Smooth muscle cell (in vitro differentiated cells): ENCODE measurements at regions not wholly inside any gene's neighbourhood (a gene's known extent, or its start where the extent isn't known, plus 50 kb on each side); places are given as distances from the start of the nearest gene placed in this dataset.
A peak's percentile ranks its signal among the peaks of the same experiment; 100 is the strongest.

Source experiments
- DNase-seq: peaks from one replicate; lab custom pipeline; 2025; ENCODE audit not compliant: unreplicated experiment; lab: John Stamatoyannopoulos, UW
- H2AFZ ChIP-seq: fragments of 200-600 bp; sonication (generic); 2 replicates; pipeline ENCODE4 v1.6.0; 2016; ENCODE audit warnings: antibody characterized with exemption, low read depth, mild to moderate bottlenecking
- H3F3A ChIP-seq: fragments of 200-600 bp; sonication (generic); 2 replicates; pipeline ENCODE4 v1.6.0; 2017; ENCODE audit warnings: antibody characterized with exemption, low read depth
- H3K27ac ChIP-seq: fragments of 200-600 bp; sonication (generic); 2 replicates; pipeline ENCODE4 v1.5.1; 2016; ENCODE audit warnings: low read depth, mild to moderate bottlenecking
- H3K27me3 ChIP-seq: fragments of 200-600 bp; sonication (generic); 2 replicates; pipeline ENCODE4 v1.6.1; 2016; ENCODE audit warnings: low read depth, mild to moderate bottlenecking
- H3K36me3 ChIP-seq: fragments of 200-600 bp; sonication (generic); 2 replicates; pipeline ENCODE4 v1.5.1; 2016; ENCODE audit warnings: low read depth
- H3K4me1 ChIP-seq: fragments of 200-600 bp; sonication (generic); 2 replicates; pipeline ENCODE4 v1.5.1; 2016; ENCODE audit warnings: low read depth
- H3K4me2 ChIP-seq: fragments of 200-600 bp; sonication (generic); 2 replicates; pipeline ENCODE4 v1.6.0; 2016; ENCODE audit warnings: mild to moderate bottlenecking
- H3K4me3 ChIP-seq: fragments of 200-600 bp; sonication (generic); 2 replicates; pipeline ENCODE4 v1.5.1; 2016; ENCODE audit warnings: mild to moderate bottlenecking
- H3K79me2 ChIP-seq: fragments of 200-600 bp; sonication (generic); 2 replicates; pipeline ENCODE4 v1.6.0; 2016; ENCODE audit warnings: low read depth, mild to moderate bottlenecking
- H3K9ac ChIP-seq: fragments of 200-600 bp; sonication (generic); 2 replicates; pipeline ENCODE4 v1.6.0; 2016; ENCODE audit warnings: low read depth
- H3K9me3 ChIP-seq: fragments of 200-600 bp; sonication (generic); replicated peaks from 2 replicates; pipeline ENCODE4 v1.5.1; 2016; ENCODE audit warnings: low read depth
- H4K20me1 ChIP-seq: fragments of 200-600 bp; sonication (generic); 2 replicates; pipeline ENCODE4 v1.6.0; 2016; ENCODE audit warnings: low read depth
- WGBS: methylation state at CpG from one replicate; pipeline ENCODE4 v1.1.7; 2016; ENCODE audit warnings: low lambda C conversion rate; 5-methylcytosine and 5-hydroxymethylcytosine counted together
- TF ChIP-seq, protein P1 (sequence below): fragments of 200-600 bp; sonication (generic); IDR thresholded peaks from 2 replicates; pipeline ENCODE4 v1.5.1; 2017; ENCODE audit warnings: borderline replicate concordance, mild to moderate bottlenecking, antibody characterized with exemption; ENCODE audit not compliant: insufficient read depth, poor library complexity, severe bottlenecking

DNA sequence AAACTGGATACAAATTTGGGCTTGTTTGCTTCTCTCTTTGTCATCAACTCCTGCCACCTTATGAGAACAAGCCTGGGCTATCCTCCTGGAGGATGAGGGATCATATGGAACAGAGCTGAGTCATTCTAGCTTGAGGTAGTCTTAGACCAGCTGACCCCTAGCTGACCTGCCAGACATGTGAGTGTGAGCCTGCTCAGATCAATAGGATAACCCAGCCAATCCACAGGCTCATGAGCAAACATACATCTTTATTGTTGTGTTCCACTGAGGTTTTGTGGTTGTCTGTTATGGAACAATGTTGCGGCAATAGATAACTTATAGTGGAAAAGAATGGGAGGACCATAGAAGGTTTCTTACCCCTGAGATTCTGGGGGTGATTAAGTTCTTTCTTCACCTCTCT lies 54.5 kb upstream of the FAM180A start:
- Histone ChIP-seq H3K79me2 (no peaks in the 10 kb centered on the region), H2AFZ (no peak overlapping the region), H3K36me3 (no peaks in the 10 kb centered on the region), H3K9me3 (no peaks in the 10 kb centered on the region), H3F3A (no peaks in the 10 kb centered on the region), H4K20me1 (no peaks in the 10 kb centered on the region), H3K4me2 (no peak overlapping the region), H3K27ac (no peak overlapping the region), H3K27me3 (no peaks in the 10 kb centered on the region), H3K9ac (no peak overlapping the region), H3K4me3 (no peak overlapping the region), H3K4me1 (no peaks in the 10 kb centered on the region)
- no peak for DNase-seq
- 92% methylated on average over 1 of the region's 1 CpG for WGBS
- TF ChIP-seq, protein P1, sequence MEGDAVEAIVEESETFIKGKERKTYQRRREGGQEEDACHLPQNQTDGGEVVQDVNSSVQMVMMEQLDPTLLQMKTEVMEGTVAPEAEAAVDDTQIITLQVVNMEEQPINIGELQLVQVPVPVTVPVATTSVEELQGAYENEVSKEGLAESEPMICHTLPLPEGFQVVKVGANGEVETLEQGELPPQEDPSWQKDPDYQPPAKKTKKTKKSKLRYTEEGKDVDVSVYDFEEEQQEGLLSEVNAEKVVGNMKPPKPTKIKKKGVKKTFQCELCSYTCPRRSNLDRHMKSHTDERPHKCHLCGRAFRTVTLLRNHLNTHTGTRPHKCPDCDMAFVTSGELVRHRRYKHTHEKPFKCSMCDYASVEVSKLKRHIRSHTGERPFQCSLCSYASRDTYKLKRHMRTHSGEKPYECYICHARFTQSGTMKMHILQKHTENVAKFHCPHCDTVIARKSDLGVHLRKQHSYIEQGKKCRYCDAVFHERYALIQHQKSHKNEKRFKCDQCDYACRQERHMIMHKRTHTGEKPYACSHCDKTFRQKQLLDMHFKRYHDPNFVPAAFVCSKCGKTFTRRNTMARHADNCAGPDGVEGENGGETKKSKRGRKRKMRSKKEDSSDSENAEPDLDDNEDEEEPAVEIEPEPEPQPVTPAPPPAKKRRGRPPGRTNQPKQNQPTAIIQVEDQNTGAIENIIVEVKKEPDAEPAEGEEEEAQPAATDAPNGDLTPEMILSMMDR, result no peak

DNA sequence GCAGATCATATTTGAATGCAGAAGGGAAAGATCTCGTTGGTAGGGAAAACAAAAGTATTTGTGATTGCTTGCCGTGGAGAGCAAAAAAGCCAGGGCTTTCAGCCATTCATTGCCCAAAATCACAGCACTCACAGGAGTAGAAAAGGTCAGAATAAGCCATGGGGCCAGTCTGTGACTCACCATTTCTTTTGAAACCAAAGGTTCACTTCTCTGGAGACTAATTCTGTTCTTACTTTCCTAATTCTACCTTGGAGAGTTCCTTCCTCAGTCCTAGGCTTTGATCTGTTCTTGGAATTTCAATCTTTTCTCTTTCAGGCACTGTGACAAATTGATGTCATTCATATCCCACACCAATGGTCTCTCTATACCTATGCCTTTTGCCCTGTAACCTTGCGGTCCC lies 54.1 kb upstream of the FAM180A start:
- H3K79me2 ChIP-seq, result no peaks in the 10 kb centered on the region
- H4K20me1 ChIP-seq, result no peaks in the 10 kb centered on the region
- H3K9ac ChIP-seq, result no peak overlapping the region
- WGBS, result 85% methylated on average over 3 of the region's 3 CpGs
- H3K4me3 ChIP-seq, result no peak overlapping the region
- H3K27me3 ChIP-seq, result no peaks in the 10 kb centered on the region
- no peak for DNase-seq
- H3K9me3 ChIP-seq, result no peaks in the 10 kb centered on the region
- no peaks in the 10 kb centered on the region for H3K4me1 ChIP-seq
- H3K4me2 ChIP-seq, result no peak overlapping the region
- no peaks in the 10 kb centered on the region for H3F3A ChIP-seq
- H3K27ac ChIP-seq, result no peak overlapping the region
- H3K36me3 ChIP-seq, result no peaks in the 10 kb centered on the region
- TF ChIP-seq, protein P1, result no peak
- no peak overlapping the region for H2AFZ ChIP-seq

DNA sequence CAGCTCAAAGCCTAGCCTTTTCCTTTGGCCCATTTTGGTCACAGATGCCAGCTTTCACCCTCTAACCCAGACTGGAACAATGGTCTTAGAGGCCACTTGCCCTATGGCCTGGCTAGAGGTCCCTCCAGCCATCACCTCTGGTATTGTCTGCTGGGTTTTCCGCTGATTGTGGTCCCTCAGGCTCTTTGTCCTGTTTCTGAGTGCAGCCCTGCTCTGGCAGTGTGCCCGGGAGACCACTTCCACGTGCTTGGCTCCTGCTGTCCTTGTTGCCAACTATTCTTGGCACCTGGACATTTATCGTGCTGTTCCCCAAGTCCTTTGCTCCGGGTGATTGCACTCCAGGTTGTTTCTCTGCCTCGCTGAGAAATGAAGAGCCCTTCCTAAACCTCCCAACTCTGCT lies 53.3 kb upstream of the FAM180A start:
- no peak overlapping the region for H3K27ac ChIP-seq
- no peaks in the 10 kb centered on the region for H3K9me3 ChIP-seq
- H3K4me2 ChIP-seq, result no peak overlapping the region
- H3K36me3 ChIP-seq, result no peaks in the 10 kb centered on the region
- no peaks in the 10 kb centered on the region for H3K79me2 ChIP-seq
- 98% methylated on average over 6 of the region's 6 CpGs for WGBS
- no peaks in the 10 kb centered on the region for H3K27me3 ChIP-seq
- DNase-seq, result no peak
- TF ChIP-seq, protein P1, result no peak
- H3K4me1 ChIP-seq, result no peaks in the 10 kb centered on the region
- H4K20me1 ChIP-seq, result no peaks in the 10 kb centered on the region
- H3K4me3 ChIP-seq, result no peak overlapping the region
- no peak overlapping the region for H3K9ac ChIP-seq
- no peak overlapping the region for H2AFZ ChIP-seq
- H3F3A ChIP-seq, result no peaks in the 10 kb centered on the region

DNA sequence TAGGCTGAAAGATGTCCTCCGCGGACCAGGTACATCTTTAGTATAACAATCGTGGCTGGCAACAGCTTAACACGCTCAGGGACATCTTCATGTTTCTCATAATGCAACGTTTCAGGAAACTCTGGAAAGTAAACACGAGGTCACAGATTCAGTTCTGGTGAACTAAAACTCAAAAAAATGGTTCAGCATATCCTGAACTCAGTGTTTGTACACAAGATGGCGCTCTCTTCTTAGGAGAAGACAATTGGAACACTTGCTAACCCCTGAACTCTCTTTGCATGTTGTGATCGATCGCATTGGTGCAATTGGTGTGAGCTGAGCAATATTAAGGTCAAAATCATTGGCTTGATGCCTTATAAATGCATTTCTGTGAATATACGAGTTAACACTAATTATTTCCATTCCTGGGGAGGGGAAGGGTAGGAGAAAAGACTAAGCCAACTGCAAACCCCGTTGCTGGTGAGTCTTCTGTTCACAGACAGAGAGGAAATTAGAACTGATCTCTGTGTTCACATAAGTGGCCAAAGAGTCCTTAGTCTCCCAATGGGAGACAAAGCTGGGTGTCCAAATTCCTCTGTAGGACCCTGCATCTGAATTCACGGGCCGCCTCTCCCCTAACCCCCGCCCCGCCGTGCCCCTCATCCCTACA lies 52.6 kb upstream of the FAM180A start:
- Histone ChIP-seq H4K20me1 (no peaks in the 10 kb centered on the region), H3K27ac (peak overlapping the region; percentile 12), H3K27me3 (no peaks in the 10 kb centered on the region), H2AFZ (peak overlapping the region; percentile 97), H3K79me2 (no peaks in the 10 kb centered on the region), H3K4me3 (peak overlapping the region; percentile 37), H3K36me3 (no peaks in the 10 kb centered on the region), H3K9me3 (no peaks in the 10 kb centered on the region), H3K9ac (no peak overlapping the region), H3K4me2 (peak overlapping the region; percentile 86), H3F3A (no peaks in the 10 kb centered on the region), H3K4me1 (no peaks in the 10 kb centered on the region)
- TF ChIP-seq, protein P1, result peak; percentile 89
- 20% methylated on average over 13 of the region's 16 CpGs for WGBS
- no peak for DNase-seq
